Psoas muscle (tissue), 7 donors: ENCODE measurements at regions not wholly inside any gene's neighbourhood (a gene's known extent, or its start where the extent isn't known, plus 50 kb on each side); places are given as distances from the start of the nearest gene placed in this dataset.
"Not testable (repeated sequence)": the region's sequence is repeated elsewhere in the genome, so short reads cannot be mapped to it uniquely, and the experiment has no call there.

Source experiments
- ATAC-seq, 4 donors: fragments of 200-7000 bp; cut with Tn5 transposase; one replicate each; pipeline ENCODE4 v1.9.1; 2020; ENCODE audit warnings: moderate library complexity in 3 of 4, mild to moderate bottlenecking in 2 of 4
- DNase-seq, 2 donors: peaks; one replicate each; pipeline ENCODE4 v3.0.0-alpha.2; 2020
- H3K27ac ChIP-seq: fragments of 200-600 bp; one replicate; pipeline ENCODE4 v1.8.0; 2022
- H3K27me3 ChIP-seq, 3 donors: fragments of 200-600 bp in 1 of 3; one replicate each; pipeline versions ENCODE4 v1.6.1 to v1.8.0; 2013 to 2022; ENCODE audit warnings: low read length in 2 of 3, mild to moderate bottlenecking in 2 of 3, moderate library complexity in 1 of 3; ENCODE audit not compliant: insufficient read depth in 3 of 3
- H3K36me3 ChIP-seq, 2 donors: fragments of 200-600 bp in 1 of 2; one replicate each; pipeline versions ENCODE4 v1.6.1 to v1.8.0; 2013 to 2022; ENCODE audit warnings: low read depth in 1 of 2, mild to moderate bottlenecking in 1 of 2, moderate library complexity in 1 of 2; ENCODE audit not compliant: insufficient read depth in 1 of 2
- H3K4me1 ChIP-seq: fragments of 200-600 bp; one replicate; pipeline ENCODE4 v1.8.0; 2022
- H3K4me3 ChIP-seq: fragments of 200-600 bp; one replicate; pipeline ENCODE4 v1.8.0; 2022; ENCODE audit warnings: mild to moderate bottlenecking
- H3K9me3 ChIP-seq: fragments of 200-600 bp; one replicate; pipeline ENCODE4 v1.8.0; 2022
- WGBS, 3 donors: extraction: QIAGEN DNeasy Blood & Tissue Kit; methylation state at CpG; one replicate each; pipeline versions ENCODE4 v1.1.6 to v1.1.7; 2013; 5-methylcytosine and 5-hydroxymethylcytosine counted together
- intact Hi-C, 2 donors: fragments of 100-400 bp; cut with DNase I; formaldehyde crosslinking; loops; one replicate each; pipeline versions ENCODE4 v1.11.0 to v1.14.2; 2022
- TF ChIP-seq, protein P1 (sequence below): fragments of 200-600 bp; IDR thresholded peaks from one replicate; pipeline ENCODE4 v1.8.0; 2022; ENCODE audit warnings: antibody characterized with exemption
- donor health status: healthy with polysubstance abuse.
- donor health status: DM: no; HTN: no; CAD: no; lungs with moderate emphysema.
- donor health status: Bipolar disorder and iron deficiency.
- donor health status: healthy.
- donor health status: DM: yes; HTN: yes; CAD: no.
- donor health status: DM: no; HTN: no; CAD: no.
- donor health status: DM: yes; HTN: yes; CAD: no.

GRCh38 chr16:16590654-16591318 is 211.8 kb downstream of the NPIPA7 start:
- H3K9me3 ChIP-seq, DNase-seq, H3K4me1 ChIP-seq, H3K27ac ChIP-seq, intact Hi-C loops, H3K4me3 ChIP-seq, H3K36me3 ChIP-seq, H3K27me3 ChIP-seq: not testable (repeated sequence)
- WGBS, 3 donors: 0% methylated on average over 1 of the region's 4 CpGs; no CpG with 5 or more reads in 2 of the 3 donors
- ATAC-seq: peak; percentile 77 to 86 (median 81)

- WGBS, 3 donors: 7 to 13% (median 12%) methylated on average over 15 to 17 of the region's 19 CpGs
- intact Hi-C loops, H3K27ac ChIP-seq, H3K4me1 ChIP-seq, H3K27me3 ChIP-seq, H3K9me3 ChIP-seq, H3K36me3 ChIP-seq, H3K4me3 ChIP-seq: not testable (repeated sequence)
- DNase-seq: peak in 1 of 2 donors; percentile 27
- ATAC-seq: peak; percentile 83 to 89 (median 87)
- TF ChIP-seq, protein P1, sequence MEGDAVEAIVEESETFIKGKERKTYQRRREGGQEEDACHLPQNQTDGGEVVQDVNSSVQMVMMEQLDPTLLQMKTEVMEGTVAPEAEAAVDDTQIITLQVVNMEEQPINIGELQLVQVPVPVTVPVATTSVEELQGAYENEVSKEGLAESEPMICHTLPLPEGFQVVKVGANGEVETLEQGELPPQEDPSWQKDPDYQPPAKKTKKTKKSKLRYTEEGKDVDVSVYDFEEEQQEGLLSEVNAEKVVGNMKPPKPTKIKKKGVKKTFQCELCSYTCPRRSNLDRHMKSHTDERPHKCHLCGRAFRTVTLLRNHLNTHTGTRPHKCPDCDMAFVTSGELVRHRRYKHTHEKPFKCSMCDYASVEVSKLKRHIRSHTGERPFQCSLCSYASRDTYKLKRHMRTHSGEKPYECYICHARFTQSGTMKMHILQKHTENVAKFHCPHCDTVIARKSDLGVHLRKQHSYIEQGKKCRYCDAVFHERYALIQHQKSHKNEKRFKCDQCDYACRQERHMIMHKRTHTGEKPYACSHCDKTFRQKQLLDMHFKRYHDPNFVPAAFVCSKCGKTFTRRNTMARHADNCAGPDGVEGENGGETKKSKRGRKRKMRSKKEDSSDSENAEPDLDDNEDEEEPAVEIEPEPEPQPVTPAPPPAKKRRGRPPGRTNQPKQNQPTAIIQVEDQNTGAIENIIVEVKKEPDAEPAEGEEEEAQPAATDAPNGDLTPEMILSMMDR: peak; percentile 68
These were observed 214.4 kb downstream of the NPIPA7 start for GRCh38 chr16:16593156-16593863.

DNA sequence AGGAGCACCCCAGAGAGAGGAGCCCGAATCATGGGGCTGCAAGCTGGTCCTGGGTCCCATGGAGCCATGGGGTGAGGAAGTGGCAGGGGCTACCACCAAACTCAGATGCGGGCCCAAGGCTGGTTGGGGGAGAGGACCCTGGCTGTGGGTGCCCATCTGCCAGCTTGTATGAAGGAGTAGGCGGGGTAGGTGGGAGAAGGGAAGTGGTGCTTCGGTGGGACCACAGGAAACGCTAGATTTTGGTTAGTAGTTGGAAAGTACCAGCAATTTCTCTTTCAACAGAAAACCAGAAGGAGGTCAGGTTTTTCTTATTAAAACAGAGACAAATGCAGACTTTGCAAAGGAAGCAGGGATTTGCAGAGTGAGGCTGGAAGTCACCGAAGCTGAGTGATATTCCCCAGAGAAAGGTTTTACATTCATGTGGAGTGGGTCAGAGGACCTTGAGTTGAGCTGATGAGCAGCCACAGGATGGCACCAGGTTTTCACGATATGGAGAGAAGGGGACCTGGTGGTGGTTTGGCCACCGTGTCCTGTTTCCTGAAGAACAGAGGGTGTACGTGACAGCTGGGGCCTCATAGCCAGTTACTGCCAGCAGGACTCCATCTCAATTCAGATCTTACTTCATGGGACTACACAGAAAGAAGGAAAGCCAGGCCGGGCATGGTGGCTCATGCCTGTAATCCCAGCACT is 216.2 kb downstream of the NPIPA7 start:
- H3K4me3 ChIP-seq, H3K36me3 ChIP-seq, ATAC-seq, H3K9me3 ChIP-seq, intact Hi-C loops, H3K27me3 ChIP-seq, H3K4me1 ChIP-seq, H3K27ac ChIP-seq, DNase-seq: not testable (repeated sequence)
- 18 to 27% (median 18%) methylated on average over 2 to 3 of the region's 10 CpGs for WGBS, 3 donors

DNA sequence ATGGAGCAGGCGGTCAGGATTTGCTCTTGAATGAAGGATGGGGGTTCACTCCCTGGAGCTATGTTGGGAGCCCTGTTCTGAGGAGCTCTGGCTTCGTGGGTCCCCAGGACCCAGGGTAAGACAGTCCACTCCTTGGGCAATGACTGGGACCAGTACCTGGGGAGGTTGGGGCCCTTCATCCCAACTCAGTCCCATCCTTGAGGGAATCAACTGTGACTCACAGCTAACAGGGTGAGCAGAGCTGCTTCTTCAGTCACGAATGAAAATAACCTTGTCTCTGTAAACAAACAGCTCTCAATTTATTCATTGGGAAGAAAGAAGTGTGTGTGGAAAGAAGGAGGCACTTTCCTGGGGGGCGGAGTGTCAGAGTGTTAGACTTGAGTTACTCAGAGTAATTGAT is 222.3 kb downstream of the NPIPA7 start:
- 69 to 76% (median 70%) methylated on average over 3 of the region's 4 CpGs for WGBS, 3 donors
- H3K9me3 ChIP-seq, H3K27me3 ChIP-seq, intact Hi-C loops, H3K36me3 ChIP-seq, ATAC-seq, H3K4me3 ChIP-seq, H3K4me1 ChIP-seq, H3K27ac ChIP-seq, DNase-seq: not testable (repeated sequence)

GRCh38 chr16:16607401-16608082 is 228.6 kb downstream of the NPIPA7 start:
- ATAC-seq, H3K27me3 ChIP-seq, H3K27ac ChIP-seq, H3K4me1 ChIP-seq, H3K36me3 ChIP-seq, H3K9me3 ChIP-seq, intact Hi-C loops, DNase-seq, H3K4me3 ChIP-seq: not testable (repeated sequence)
- WGBS, 3 donors: 45 to 56% (median 46%) methylated on average over 3 to 4 of the region's 8 CpGs

DNA sequence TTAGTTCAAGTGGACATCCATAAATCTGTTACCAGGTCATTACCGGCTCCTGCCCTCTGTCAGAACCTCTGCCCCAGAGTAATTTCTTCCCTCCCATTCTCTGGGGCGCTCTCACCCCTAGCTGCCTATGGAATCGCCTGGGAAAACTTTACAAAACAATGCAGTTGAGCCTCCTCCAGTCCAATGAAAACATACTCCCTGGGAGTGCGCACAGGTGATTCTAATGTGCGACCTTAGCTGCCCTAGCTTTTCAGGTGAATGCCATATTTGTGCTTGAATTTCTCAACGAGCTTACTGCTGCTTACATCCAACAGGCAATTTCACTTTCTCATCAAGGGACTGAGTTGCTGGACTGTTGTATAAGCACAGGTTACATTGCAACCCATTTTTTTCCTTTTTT is 230.7 kb downstream of the NPIPA7 start:
- H3K27me3 ChIP-seq, H3K4me1 ChIP-seq, ATAC-seq, H3K9me3 ChIP-seq, intact Hi-C loops, DNase-seq, H3K36me3 ChIP-seq, H3K4me3 ChIP-seq, H3K27ac ChIP-seq: not testable (repeated sequence)
- 48 to 56% (median 50%) methylated on average over 5 to 6 of the region's 6 CpGs for WGBS, 3 donors

DNA sequence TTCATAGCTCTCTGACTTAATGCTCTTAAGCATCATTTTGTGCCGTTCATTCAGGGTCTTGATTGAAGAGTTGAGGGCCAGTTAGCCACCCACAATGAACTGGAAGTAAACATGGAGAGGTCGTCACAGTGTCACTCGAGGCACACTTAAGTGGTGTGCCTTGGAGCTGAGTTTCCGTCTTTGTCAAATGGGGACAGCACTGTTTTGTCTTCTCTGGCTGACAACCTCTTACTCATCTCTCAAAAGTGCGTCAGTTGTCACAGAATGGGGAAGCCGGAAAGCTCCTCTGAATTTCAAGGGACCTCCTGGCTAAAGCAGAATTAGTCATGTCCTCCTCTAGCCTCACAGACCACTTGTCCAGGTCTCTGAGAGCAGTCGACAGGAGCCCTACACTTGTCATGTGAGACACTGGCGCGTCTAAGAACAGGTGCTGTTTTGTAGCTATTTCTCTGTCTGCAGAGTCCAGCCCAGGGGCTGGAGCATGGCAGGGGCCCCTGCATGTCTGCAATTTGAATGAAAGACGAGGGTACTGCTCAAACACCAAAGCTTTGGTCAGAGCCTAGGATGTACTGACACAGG is 231.5 kb downstream of the NPIPA7 start:
- DNase-seq, H3K36me3 ChIP-seq, H3K4me3 ChIP-seq, H3K27ac ChIP-seq, H3K27me3 ChIP-seq, H3K9me3 ChIP-seq, H3K4me1 ChIP-seq, intact Hi-C loops, ATAC-seq: not testable (repeated sequence)
- 32 to 43% (median 35%) methylated on average over 6 of the region's 10 CpGs for WGBS, 3 donors

GRCh38 chr16:16613212-16613611 is 234.3 kb downstream of the NPIPA7 start:
- DNase-seq, H3K4me1 ChIP-seq, H3K9me3 ChIP-seq, H3K4me3 ChIP-seq, H3K27ac ChIP-seq, H3K27me3 ChIP-seq, ATAC-seq, intact Hi-C loops, H3K36me3 ChIP-seq: not testable (repeated sequence)
- WGBS, 3 donors: 31 to 50% (median 38%) methylated on average over 2 of the region's 4 CpGs

GRCh38 chr16:16614484-16614883 is 235.5 kb downstream of the NPIPA7 start:
- H3K4me1 ChIP-seq, ATAC-seq, H3K9me3 ChIP-seq, H3K36me3 ChIP-seq, intact Hi-C loops, H3K4me3 ChIP-seq, H3K27me3 ChIP-seq, H3K27ac ChIP-seq, DNase-seq: not testable (repeated sequence)
- 70 to 75% (median 72%) methylated on average over 6 of the region's 6 CpGs for WGBS, 3 donors
